Stimulated activated CD4-positive, alpha-beta T cell treated with anti-CD3 and anti-CD28 coated beads, Interleukin-4, amount 100 ng/mL, for 4 hours (primary cell): ENCODE measurements at regions not wholly inside any gene's neighbourhood (a gene's known extent, or its start where the extent isn't known, plus 50 kb on each side); places are given as distances from the start of the nearest gene placed in this dataset.
"Not testable (repeated sequence)": the region's sequence is repeated elsewhere in the genome, so short reads cannot be mapped to it uniquely, and the experiment has no call there.

ENCODE experiments used
- DNase-seq, 2 experiments: peaks; one replicate each; pipeline ENCODE4 v3.0.0-alpha.2; 2020

DNA sequence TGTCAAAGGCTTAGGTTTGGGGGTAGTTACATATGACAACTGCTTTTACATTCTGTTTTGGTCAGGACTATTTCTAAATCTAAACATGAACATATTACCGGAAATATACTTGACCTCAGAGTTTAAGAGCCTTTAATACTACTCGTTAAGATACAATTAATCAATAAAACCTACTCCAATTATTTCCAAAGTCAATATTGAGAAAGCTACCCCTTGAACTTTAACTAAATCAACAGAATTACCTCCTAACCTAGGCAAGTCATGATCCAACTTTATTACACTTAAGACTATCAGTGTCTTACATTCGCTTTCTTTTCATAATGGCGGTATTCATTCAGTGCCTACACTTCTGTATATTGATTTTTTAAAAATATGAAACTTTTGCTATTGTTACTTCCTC is 107.7 kb downstream of the RAP2B start:
- no peak for DNase-seq

GRCh38 chr3:153273217-153273616 is 111.2 kb downstream of the RAP2B start:
- no peak for DNase-seq

DNA sequence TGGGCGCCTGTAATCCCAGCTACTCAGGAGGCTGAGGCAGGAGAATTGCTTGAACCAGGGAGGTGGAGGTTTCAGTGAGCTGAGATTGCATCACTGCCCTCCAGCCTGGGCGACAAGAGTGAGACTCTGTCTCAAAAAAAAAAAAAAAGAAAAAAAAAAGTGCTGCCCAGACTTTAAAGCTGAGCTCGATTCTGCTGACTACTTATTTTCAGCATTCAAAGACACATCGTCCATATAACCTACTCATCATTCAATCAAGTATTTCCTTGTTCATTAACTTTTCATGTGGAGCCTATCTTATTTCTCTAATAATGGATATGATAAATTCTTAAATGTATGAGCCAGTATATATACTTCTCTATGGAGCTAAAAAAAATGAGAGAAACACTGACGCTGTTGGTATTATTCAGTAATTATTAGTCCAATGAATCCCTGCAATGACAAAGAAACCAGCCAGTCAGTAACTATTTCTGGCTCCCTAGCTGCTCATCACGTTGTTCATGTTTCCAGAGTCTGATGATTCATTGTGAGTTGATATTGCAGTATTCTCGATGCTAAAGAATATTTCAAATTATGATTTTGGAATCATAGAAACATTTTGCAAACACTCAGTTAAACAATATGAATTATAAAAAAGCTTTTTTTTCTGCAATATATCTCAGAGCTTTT is 111.9 kb downstream of the RAP2B start:
- DNase-seq, result no peak

GRCh38 chr3:153274561-153274960 is 112.5 kb downstream of the RAP2B start:
- no peak for DNase-seq

GRCh38 chr3:153275514-153275913 is 113.5 kb downstream of the RAP2B start:
- no peak for DNase-seq

DNA sequence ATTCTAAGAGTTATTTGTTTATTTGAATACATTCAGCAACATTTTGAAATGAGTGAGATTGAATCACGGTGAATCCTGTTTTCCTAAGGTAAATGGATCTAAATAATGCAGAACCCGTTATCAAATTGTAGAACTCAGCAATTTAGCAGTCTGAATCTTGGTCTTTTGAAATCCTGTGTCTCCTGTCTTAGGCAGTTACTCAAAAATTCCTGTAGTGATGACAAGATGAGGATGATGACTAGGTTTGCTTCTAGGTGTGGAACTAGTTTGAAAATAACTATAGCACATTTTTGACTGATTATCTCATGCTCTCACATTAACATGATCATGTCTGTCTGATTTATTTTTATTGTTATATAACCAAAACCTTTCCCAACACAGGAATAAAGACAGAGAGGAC is 115.0 kb downstream of the RAP2B start:
- no peak for DNase-seq

GRCh38 chr3:153281236-153281997 is 119.4 kb downstream of the RAP2B start:
- not testable (repeated sequence) for DNase-seq

DNA sequence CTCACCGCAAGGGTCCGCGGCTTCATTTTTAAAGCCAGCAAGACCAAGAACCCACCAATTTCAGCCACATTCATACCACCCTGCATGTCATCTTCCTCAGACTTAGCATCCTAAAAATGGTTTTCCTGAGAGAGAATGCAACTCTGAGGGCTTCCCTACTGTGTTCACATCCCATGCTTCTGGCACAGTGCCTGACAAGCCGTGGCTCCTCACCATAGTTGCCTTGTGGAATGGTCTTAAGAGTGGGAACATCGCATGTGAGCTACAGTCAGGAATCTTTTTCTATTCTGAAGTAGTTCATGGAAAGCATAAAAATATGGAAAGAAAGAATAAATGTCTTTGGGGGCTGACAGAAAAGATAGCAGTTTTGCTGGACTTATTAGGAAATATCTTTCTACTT is 120.3 kb downstream of the RAP2B start:
- no peak for DNase-seq

DNA sequence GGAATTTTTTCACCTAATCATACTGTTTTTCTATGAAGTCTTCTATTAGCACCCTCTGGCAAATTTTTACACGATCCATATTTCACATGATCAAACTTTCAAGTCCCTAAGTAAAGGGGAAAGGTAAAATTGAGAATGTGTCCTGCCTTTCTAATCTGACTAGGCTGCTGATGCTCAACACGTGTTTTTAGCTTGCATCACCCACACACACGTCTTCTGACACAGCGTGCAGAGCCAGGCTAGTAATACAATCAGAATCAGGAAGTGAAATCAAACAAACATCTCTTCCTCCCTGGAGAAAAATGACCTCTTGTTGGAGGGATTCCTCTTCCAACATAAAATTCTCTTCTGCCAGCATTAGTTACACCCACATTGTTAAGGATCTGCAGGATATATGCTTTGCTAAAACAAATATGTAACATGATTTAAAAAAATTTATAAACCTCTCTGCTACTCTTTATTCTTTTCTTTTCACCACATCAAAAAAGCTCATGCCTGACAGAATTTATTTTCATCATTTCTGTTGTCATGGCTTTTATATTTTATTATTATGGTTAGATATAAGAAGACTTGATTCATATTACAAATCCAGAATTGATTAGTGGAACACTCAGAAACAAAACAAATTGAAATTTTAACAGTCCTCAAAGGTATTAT is 122.4 kb downstream of the RAP2B start:
- DNase-seq, result peak; percentile 12 to 46

- no peak for DNase-seq
These were observed 123.2 kb downstream of the RAP2B start for GRCh38 chr3:153285194-153285641.

- no peak for DNase-seq
These were observed 124.0 kb downstream of the RAP2B start for GRCh38 chr3:153285982-153286381.

GRCh38 chr3:153287017-153287416 is 125.0 kb downstream of the RAP2B start:
- DNase-seq, result no peak

DNA sequence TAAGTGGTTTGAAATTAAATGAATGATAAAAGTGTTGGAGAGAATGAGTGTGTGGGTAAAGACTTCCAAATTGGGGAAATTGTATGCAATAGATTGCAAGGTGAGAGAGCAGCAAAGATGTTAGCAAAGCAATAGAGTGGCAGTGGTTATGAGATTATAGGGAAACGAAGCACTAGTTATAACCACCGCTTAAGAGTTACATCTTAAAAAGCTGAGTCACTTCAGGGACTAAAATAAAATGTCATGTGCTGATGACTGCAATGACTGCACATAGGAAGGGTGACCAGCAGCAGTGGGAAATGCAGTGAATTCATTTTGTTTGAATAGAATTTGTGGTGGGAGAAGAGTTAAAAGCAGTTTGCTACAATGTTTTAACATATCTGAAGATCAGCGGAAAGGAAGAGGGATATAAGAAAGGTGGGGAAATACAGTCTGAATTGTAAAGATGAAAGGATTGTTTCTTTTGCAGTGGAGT is 127.3 kb downstream of the RAP2B start:
- DNase-seq, result no peak

DNA sequence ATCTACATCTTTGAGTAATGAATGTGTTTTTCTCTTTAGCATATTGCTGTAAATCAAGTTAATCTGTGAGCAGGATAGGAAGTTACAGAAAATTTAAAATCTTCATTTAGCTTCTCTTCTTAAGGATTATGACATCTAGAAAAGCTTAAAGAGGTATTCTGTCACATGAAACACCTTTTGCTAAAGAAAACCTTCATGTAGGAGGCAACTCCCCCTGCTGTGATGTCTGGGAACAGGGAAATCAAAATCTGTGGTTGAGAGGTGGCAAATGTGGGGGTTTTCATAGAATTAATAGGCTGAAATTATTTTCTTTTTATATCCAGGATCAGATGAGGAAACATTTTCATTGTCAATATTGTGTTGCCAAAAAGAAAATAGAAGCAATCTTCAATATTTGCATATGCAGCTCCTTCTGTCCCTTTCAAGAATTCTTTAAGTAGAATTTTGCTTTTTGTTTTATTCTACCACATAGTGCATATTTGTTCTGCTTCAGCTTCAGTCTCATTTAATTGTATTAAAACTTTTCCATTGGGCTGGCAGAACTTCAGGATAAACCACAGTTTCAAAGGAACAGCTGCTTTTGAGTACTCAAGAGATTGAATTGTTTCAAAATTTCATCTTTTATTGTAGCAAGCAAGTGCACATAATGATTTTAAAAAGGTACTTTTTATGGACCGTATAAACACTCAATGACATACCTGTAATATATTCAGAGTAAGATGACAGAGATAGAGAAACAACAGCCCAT is 128.4 kb downstream of the RAP2B start:
- DNase-seq, result no peak

- no peak for DNase-seq
These were observed 129.1 kb downstream of the RAP2B start for GRCh38 chr3:153291059-153291685.

- DNase-seq, result no peak
These were observed 131.2 kb downstream of the RAP2B start for GRCh38 chr3:153293265-153293664.

DNA sequence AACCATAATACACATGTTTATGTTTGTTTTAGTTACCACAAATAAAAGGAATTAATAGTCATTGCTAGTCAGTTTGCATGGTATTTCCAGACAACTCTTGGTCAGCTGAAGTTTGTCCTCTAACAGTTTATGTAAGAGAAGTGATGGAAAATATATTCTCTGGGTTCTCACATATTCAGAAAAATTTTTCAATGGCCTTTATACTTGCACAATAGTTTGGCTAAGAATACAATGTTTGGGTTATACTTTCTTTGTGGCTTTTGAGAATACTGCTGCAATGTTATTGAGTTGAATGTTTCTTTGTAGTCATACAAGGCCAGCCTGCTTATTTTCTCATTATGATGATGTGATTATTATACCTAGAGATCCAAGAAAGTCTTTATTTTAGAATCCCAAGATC is 133.9 kb downstream of the RAP2B start:
- no peak for DNase-seq

DNA sequence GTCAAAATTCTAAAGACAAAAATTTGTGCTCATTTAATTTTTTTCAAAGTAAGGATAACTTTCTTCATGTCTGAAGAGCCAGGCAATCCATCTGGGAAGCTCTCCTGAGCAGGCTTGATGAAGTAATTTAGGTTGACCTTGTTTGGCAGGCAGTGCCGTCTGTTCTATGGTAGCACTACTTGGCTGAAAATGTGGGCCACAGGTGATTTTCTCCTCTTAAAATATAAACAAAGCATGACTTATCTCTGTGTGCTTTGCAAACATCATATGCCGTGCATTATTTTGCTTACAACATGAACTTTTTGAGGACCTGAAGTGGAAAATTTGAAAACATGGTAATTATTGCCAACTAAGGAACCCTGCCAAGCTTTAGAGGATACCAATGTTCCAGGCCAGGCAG is 143.2 kb downstream of the RAP2B start:
- no peak for DNase-seq

- DNase-seq, result no peak
These were observed 149.5 kb downstream of the RAP2B start for GRCh38 chr3:153311541-153311940.

DNA sequence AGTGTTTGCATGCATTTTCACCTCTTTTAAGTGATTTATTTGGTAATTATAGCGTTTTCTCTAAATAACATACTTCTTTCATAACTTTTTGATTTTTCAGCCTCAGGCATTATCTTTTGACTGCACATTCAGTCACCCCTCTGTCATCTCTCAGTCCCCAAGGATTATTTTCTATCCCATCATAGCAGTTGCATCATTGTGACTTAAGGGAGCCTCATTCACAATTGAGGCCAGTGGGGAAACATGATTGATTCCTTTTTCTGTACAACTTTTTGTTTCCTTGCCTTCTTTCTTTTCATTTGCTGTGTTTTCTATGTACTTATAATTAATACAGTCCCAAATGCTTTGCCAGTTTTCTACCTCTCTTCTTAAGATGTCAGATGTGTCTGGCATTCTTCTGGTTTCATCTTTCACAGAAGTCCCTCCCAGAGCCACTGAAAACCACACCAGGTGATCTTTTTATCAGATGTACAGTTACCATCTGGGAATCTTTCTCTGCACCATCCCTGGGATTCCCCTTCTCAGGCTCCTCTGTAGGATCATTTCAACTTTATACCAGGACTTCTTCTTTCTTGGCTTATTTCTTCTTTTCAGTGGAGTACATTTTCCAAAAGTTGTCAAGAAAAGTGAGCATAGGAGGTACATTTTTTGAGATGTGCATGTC is 151.4 kb downstream of the RAP2B start:
- no peak for DNase-seq

- DNase-seq, result no peak
These were observed 152.0 kb downstream of the RAP2B start for GRCh38 chr3:153314038-153314437.

DNA sequence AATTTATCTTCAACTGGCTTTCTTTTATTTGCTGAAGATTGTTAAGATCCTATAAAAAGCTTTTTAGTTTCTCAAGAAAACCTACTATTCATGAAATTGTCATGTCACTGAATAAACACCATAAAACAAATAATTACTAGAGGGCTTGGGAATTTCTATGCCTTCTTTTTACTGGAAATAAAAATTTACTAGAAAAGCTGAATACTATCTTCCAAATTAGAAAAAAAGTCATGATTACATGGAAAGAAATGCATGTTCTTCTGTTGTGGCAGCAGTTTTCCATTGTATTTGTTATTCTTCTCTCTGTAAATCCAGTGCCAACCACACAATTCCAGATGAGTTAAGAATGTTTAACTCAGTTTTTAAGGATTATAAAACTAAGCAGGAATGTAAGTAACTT is 153.8 kb downstream of the RAP2B start:
- no peak for DNase-seq
